Liver (tissue), 7 donors: ENCODE measurements at regions not wholly inside any gene's neighbourhood (a gene's known extent, or its start where the extent isn't known, plus 50 kb on each side); places are given as distances from the start of the nearest gene placed in this dataset.

Experiments
- DNase-seq: peaks from one replicate; pipeline ENCODE4 v3.0.0-alpha.2; 2017; ENCODE audit warnings: low spot score
- H3K27ac ChIP-seq, 2 donors: one replicate each; pipeline ENCODE4 v1.7.0; 2013; ENCODE audit warnings: inconsistent platforms in 2 of 2, low read length in 2 of 2, control low read depth in 1 of 2, low read depth in 1 of 2, mild to moderate bottlenecking in 1 of 2
- H3K27me3 ChIP-seq, 4 donors: one replicate each; pipeline versions ENCODE4 v1.6.1 to v1.7.0; 2013; ENCODE audit warnings: low read length in 3 of 4, inconsistent platforms in 1 of 4, mild to moderate bottlenecking in 1 of 4, moderate library complexity in 1 of 4; ENCODE audit not compliant: control insufficient read depth in 4 of 4, insufficient read depth in 4 of 4
- H3K36me3 ChIP-seq, 4 donors: one replicate each; pipeline versions ENCODE4 v1.6.1 to v1.7.0; 2013; ENCODE audit warnings: low read length in 3 of 4, mild to moderate bottlenecking in 3 of 4, low read depth in 1 of 4, moderate library complexity in 1 of 4; ENCODE audit not compliant: control insufficient read depth in 4 of 4, insufficient read depth in 3 of 4
- H3K4me1 ChIP-seq, 4 donors: one replicate each; pipeline versions ENCODE4 v1.6.1 to v1.7.0; 2013; ENCODE audit warnings: low read length in 3 of 4, mild to moderate bottlenecking in 3 of 4, moderate library complexity in 1 of 4; ENCODE audit not compliant: control insufficient read depth in 4 of 4, insufficient read depth in 4 of 4
- H3K4me3 ChIP-seq, 3 donors: one replicate each; pipeline versions ENCODE4 v1.6.1 to v1.7.0; 2013; ENCODE audit warnings: low read length in 3 of 3, control low read depth in 1 of 3, low read depth in 1 of 3, mild to moderate bottlenecking in 1 of 3
- H3K9ac ChIP-seq, 2 donors: one replicate each; pipeline ENCODE4 v1.7.0; 2013; ENCODE audit warnings: low read length in 2 of 2, mild to moderate bottlenecking in 2 of 2, moderate library complexity in 2 of 2, control low read depth in 1 of 2, low read depth in 1 of 2
- H3K9me3 ChIP-seq, 4 donors: one replicate each; pipeline versions ENCODE4 v1.6.1 to v1.7.0; 2013; ENCODE audit warnings: low read length in 3 of 4; ENCODE audit not compliant: control insufficient read depth in 4 of 4
- FOXA1 ChIP-seq: IDR thresholded peaks from 2 replicates; pipeline ENCODE4 v1.6.1; 2016; ENCODE audit warnings: antibody characterized with exemption
- FOXA2 ChIP-seq: IDR thresholded peaks from 2 replicates; pipeline ENCODE4 v1.6.1; 2016; ENCODE audit warnings: antibody characterized with exemption
- GABPA ChIP-seq, 2 donors: IDR thresholded peaks in 1 of 2; conservative IDR thresholded peaks in 1 of 2; 2 replicates each; pipeline ENCODE4 v1.6.1; 2016; ENCODE audit warnings: antibody characterized with exemption in 2 of 2, mild to moderate bottlenecking in 1 of 2, moderate library complexity in 1 of 2
- HNF4A ChIP-seq, 2 donors: conservative IDR thresholded peaks; 2 replicates each; pipeline ENCODE4 v1.6.1; 2016; ENCODE audit warnings: antibody characterized with exemption in 2 of 2, mild to moderate bottlenecking in 2 of 2
- NR2F2 ChIP-seq: IDR thresholded peaks from 2 replicates; pipeline ENCODE4 v1.6.1; 2016; ENCODE audit warnings: antibody characterized with exemption
- RXRA ChIP-seq, 2 donors: IDR thresholded peaks; 2 replicates each; pipeline ENCODE4 v1.6.1; 2017 to 2018; ENCODE audit warnings: antibody characterized with exemption in 2 of 2, mild to moderate bottlenecking in 1 of 2
- SP1 ChIP-seq: IDR thresholded peaks from 2 replicates; pipeline ENCODE4 v1.6.1; 2018; ENCODE audit warnings: antibody characterized with exemption, mild to moderate bottlenecking
- YY1 ChIP-seq: IDR thresholded peaks from 2 replicates; pipeline ENCODE4 v1.6.1; 2016; ENCODE audit warnings: antibody characterized with exemption, mild to moderate bottlenecking
- WGBS: extraction: QIAGEN DNeasy Blood & Tissue Kit; methylation state at CpG from one replicate; pipeline ENCODE4 v1.1.7; 2013; 5-methylcytosine and 5-hydroxymethylcytosine counted together
- TF ChIP-seq, protein P1 (sequence below): IDR thresholded peaks from 2 replicates; pipeline ENCODE4 v1.6.1; 2016; ENCODE audit warnings: antibody characterized with exemption
- TF ChIP-seq, protein P2 (sequence below): IDR thresholded peaks from 2 replicates; pipeline ENCODE4 v1.6.1; 2016; ENCODE audit warnings: antibody characterized with exemption, mild to moderate bottlenecking
- TF ChIP-seq, protein P3 (sequence below): IDR thresholded peaks from 2 replicates; pipeline ENCODE4 v1.6.1; 2016; ENCODE audit warnings: antibody characterized with exemption
- donor health status: healthy.
- donor health status: healthy.
- donor health status: healthy.
- donor health status: healthy.

DNA sequence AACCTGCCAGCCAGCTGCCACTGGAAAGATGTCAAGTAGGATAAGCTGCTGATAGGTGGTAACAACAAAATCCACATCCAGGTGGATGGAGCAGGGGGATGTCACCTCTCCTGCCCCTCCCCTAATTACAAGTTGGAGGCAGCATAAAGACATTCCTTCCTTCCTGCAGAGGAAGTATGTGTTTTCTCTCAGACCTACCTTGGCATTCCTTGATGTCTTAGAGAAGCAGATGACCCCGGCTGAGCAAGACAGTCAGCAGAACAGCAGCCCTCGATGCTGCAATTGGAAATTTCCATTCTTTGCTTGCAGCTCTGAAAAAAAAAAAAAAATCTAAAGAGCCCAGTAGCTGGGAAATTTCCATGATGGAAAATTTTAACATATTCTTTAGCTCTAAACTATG, 137.5 kb upstream of the MKLN1 start:
- TF ChIP-seq FOXA2 (no peak), SP1 (no peak), GABPA (IDR thresholded peaks at IDR 0.05 in 1 of 2, conservative IDR thresholded peaks at IDR 0.05 in 1 of 2) (no peak), YY1 (no peak), FOXA1 (no peak), RXRA (IDR thresholded peaks at IDR 0.05) (no peak), HNF4A (conservative IDR thresholded peaks at IDR 0.05) (no peak)
- TF ChIP-seq, protein P1, sequence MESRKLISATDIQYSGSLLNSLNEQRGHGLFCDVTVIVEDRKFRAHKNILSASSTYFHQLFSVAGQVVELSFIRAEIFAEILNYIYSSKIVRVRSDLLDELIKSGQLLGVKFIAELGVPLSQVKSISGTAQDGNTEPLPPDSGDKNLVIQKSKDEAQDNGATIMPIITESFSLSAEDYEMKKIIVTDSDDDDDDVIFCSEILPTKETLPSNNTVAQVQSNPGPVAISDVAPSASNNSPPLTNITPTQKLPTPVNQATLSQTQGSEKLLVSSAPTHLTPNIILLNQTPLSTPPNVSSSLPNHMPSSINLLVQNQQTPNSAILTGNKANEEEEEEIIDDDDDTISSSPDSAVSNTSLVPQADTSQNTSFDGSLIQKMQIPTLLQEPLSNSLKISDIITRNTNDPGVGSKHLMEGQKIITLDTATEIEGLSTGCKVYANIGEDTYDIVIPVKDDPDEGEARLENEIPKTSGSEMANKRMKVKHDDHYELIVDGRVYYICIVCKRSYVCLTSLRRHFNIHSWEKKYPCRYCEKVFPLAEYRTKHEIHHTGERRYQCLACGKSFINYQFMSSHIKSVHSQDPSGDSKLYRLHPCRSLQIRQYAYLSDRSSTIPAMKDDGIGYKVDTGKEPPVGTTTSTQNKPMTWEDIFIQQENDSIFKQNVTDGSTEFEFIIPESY = no peak
- TF ChIP-seq, protein P2, sequence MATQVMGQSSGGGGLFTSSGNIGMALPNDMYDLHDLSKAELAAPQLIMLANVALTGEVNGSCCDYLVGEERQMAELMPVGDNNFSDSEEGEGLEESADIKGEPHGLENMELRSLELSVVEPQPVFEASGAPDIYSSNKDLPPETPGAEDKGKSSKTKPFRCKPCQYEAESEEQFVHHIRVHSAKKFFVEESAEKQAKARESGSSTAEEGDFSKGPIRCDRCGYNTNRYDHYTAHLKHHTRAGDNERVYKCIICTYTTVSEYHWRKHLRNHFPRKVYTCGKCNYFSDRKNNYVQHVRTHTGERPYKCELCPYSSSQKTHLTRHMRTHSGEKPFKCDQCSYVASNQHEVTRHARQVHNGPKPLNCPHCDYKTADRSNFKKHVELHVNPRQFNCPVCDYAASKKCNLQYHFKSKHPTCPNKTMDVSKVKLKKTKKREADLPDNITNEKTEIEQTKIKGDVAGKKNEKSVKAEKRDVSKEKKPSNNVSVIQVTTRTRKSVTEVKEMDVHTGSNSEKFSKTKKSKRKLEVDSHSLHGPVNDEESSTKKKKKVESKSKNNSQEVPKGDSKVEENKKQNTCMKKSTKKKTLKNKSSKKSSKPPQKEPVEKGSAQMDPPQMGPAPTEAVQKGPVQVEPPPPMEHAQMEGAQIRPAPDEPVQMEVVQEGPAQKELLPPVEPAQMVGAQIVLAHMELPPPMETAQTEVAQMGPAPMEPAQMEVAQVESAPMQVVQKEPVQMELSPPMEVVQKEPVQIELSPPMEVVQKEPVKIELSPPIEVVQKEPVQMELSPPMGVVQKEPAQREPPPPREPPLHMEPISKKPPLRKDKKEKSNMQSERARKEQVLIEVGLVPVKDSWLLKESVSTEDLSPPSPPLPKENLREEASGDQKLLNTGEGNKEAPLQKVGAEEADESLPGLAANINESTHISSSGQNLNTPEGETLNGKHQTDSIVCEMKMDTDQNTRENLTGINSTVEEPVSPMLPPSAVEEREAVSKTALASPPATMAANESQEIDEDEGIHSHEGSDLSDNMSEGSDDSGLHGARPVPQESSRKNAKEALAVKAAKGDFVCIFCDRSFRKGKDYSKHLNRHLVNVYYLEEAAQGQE = no peak
- TF ChIP-seq, protein P3, sequence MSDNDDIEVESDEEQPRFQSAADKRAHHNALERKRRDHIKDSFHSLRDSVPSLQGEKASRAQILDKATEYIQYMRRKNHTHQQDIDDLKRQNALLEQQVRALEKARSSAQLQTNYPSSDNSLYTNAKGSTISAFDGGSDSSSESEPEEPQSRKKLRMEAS = no peak
- WGBS = 28% methylated on average over 2 of the region's 2 CpGs
- Histone ChIP-seq H3K27ac (no peak overlapping the region), H3K9me3 (no peaks in the 10 kb centered on the region), H3K9ac (no peak overlapping the region), H3K4me3 (no peak overlapping the region), H3K4me1 (no peaks in the 10 kb centered on the region), H3K36me3 (no peaks in the 10 kb centered on the region), H3K27me3 (no peaks in the 10 kb centered on the region)
- no peak for DNase-seq

DNA sequence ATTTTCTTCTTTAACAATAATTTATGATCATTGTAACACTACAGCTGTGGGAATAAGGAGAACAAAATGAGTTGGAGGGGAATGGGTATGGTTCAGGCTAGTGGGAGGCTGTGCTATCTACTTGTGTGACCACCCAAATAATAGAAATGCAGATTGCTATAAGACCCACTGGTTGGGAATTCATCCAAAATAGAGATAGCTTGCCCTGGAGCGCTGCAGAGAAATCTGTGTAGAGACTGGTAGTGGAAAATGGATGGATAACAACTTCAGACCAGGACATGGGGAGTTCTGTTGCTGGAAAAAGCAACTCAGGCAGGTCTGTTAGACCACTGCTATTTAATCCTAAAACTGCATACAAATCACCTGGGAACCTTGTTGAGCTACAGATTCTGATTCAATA, 137.1 kb upstream of the MKLN1 start:
- H3K36me3 ChIP-seq = no peaks in the 10 kb centered on the region
- H3K27ac ChIP-seq = no peak overlapping the region
- DNase-seq = no peak
- H3K9ac ChIP-seq = no peak overlapping the region
- no peak for TF ChIP-seq FOXA1
- no peak for TF ChIP-seq NR2F2
- TF ChIP-seq HNF4A (conservative IDR thresholded peaks at IDR 0.05) = no peak
- TF ChIP-seq, protein P1 = no peak
- H3K4me3 ChIP-seq = no peak overlapping the region
- no peaks in the 10 kb centered on the region for H3K27me3 ChIP-seq
- WGBS = 81% methylated on average over 1 of the region's 1 CpG
- no peaks in the 10 kb centered on the region for H3K9me3 ChIP-seq
- no peaks in the 10 kb centered on the region for H3K4me1 ChIP-seq
